ENCODE measurements at regions not wholly inside any gene's neighbourhood (a gene's known extent, or its start where the extent isn't known, plus 50 kb on each side); places are given as distances from the start of the nearest gene placed in this dataset.

DNA sequence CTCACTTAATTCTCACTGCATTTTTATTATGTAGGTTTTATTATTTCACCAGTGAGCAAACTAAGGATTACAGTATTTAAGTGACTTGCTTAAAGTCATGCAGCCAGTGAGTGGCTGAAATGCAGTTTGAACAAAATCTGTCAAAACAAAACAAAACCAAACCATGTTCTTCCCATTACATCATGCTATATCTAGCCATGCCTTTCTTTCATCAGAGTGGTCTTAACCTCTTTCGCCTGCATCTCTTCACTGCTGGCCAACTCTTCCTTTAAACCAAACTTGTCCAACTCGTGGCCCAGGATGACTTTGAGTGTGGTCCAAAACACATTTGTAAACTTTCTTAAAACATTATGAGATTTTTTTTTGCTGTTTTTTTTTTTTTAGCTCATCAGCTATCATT is 223.2 kb downstream of the PCDH7 start:
- no peak for DNase-seq

DNA sequence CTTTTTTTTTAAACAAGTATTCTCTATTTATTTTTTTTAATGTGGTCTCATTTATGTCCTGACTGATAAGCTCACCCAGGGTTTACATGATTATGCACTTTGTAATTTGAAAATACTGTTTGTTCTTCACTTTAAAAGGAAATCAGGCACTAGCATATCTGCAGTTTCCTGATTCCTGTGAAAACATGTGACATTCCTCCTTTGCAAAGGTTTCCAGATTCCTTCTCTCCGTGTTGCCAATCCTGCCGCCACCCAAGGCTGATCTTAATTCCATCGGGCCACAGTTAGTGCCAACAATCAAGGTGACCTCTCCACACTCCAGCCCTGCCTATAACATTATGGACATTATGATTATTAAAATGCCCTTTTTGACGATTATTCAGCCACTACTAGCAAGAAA is 225.4 kb downstream of the PCDH7 start:
- DNase-seq = peak; percentile 50

GRCh38 chr4:30946288-30946687 is 226.1 kb downstream of the PCDH7 start:
- no peak for DNase-seq

GRCh38 chr4:30948653-30949052 is 228.5 kb downstream of the PCDH7 start:
- no peak for DNase-seq

GRCh38 chr4:30950737-30951136 is 230.6 kb downstream of the PCDH7 start:
- peak; percentile 57 for DNase-seq

GRCh38 chr4:30952526-30953219 is 232.5 kb downstream of the PCDH7 start:
- DNase-seq = no peak

GRCh38 chr4:30953799-30954198 is 233.6 kb downstream of the PCDH7 start:
- DNase-seq = no peak

DNA sequence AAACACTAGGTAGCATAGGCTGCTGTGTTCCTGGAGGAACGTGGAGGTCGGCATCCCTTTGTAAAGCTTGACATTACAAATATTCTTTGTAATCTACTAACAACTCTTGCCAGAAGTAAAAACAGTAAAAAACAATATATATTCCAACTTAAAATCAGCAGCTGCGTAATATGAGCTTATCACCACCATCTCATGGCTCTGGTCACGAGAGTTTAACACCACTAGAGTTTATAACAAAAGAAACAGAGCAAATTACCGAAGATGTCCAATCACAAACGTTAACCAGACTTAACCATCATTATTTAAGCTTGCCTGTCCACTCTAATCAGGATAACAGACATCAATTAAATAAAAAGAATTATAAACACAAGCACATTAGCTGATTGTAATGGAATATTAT is 236.7 kb downstream of the PCDH7 start:
- no peak for DNase-seq

DNA sequence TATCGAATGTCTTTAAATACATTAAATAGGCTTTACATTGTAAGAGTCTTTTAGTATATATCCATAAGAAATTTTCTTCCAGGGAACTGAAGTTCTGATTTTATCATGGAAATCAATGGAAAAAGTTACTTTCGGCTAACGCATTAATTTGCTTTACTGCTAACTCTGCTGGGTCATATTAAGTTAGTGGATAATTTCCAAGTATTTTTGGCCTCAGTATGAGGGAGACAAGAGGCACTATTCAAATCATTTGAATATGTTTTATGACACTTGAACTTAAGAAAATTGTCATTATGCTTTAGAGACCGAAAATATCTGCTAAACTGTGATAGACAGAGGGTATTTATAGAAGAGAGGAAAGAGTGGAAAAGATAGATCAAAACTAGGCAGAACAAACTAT is 237.5 kb downstream of the PCDH7 start:
- no peak for DNase-seq

- DNase-seq = no peak
Observed at GRCh38 chr4:30959781-30960485, 239.8 kb downstream of the PCDH7 start.

DNA sequence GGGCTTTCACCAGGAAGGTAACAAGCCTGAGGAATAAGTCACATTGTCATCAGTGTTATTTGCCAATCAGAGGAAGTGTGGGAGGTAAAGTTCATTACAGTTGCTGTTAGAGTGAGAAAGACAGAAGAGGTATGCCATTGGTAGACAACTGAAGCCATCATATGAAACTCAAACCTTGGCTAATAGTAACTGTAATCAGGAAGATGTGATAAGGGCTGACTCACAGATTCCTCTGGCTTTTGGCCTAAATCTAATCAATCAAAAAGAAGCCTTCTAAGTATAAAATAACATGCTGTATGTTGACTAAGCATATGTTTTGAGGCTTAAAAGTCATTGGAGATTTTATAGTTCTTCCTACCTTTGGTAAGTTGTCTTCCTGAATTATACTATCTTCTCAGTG is 242.8 kb downstream of the PCDH7 start:
- DNase-seq = no peak

- DNase-seq = peak; percentile 66
Observed at GRCh38 chr4:30968926-30969325, 248.8 kb downstream of the PCDH7 start.

DNA sequence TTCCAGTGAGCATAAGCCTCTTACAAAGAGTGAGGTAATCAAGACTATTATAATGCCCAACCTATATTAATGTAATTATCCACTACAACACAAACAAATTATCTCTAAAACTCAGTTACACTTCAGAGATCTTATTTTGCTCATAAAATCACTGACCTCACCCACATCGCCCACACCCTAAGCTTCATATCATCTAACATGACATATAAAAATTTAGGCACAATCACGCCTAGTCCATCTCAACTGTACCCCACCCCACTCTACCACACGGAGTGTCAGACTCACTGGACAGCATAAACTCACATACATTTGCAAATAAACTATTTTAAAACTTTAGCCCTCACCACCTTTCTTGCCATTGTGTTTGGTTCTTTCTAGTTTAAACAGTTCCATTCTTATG is 252.4 kb downstream of the PCDH7 start:
- DNase-seq = no peak

GRCh38 chr4:30973993-30974392 is 253.8 kb downstream of the PCDH7 start:
- DNase-seq = no peak

DNA sequence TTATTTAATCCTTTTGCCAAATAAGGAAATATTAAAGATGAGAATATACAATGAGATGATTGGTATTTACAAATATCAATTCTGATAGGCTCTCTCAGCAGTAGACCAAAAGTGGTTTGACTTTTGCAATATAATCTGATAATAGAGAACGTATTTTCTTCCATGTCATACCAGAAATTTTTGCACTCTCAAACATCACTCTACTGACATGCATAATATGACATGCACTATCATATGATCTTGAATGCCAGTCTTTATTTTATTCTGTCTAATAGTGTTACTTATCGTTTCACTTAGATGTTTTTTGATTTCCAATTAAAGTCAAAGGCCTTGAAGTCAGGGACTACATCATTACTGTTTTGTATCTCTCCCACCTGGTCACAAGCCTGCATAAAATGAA is 259.2 kb downstream of the PCDH7 start:
- no peak for DNase-seq

GRCh38 chr4:30989508-30989907 is 269.3 kb downstream of the PCDH7 start:
- no peak for DNase-seq

DNA sequence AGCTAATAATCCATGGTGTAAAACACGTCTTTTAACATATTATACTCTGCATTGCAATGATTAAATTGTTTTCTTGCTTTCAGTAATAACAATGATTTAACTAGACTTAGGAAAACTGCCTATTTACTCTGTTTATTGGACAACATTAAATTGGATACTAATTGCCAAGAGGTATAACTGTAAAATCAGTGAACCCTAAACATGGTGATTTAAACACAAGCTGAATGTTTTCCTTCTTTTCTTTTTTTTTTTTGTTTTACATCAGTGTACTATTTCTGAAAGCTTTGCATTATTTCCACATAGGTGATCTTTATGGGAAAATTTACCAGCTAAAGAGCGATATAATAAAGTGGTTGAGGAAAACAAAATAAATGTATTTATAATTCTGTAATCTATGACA is 276.7 kb downstream of the PCDH7 start:
- DNase-seq = no peak

DNA sequence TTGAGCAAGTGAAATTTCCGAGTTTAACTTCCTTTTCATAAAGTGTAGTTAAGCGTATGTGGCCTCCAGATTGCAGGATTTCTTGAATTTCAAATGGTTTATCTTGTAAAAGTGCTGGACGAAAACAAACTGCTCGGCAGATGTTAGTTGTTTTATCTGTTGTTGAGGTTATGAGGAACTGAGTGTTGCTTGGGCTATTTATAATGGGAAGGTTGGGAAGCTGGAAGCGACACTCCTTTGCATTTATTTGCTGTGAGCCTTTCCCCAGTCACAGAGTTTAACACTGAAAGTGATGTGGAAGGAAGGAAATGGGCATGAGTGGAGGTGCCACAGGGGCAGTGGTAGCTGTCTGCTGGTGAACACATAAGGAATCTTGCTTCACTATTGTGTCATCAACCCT is 284.9 kb downstream of the PCDH7 start:
- no peak for DNase-seq

GRCh38 chr4:31007858-31008257 is 287.7 kb downstream of the PCDH7 start:
- DNase-seq = no peak

- no peak for DNase-seq
Observed at GRCh38 chr4:31009926-31010325, 289.8 kb downstream of the PCDH7 start.

GRCh38 chr4:31015123-31015522 is 295.0 kb downstream of the PCDH7 start:
- DNase-seq = no peak

- DNase-seq = no peak
Observed at GRCh38 chr4:31016322-31017061, 296.3 kb downstream of the PCDH7 start.

GRCh38 chr4:31020363-31020762 is 300.2 kb downstream of the PCDH7 start:
- DNase-seq = no peak

DNA sequence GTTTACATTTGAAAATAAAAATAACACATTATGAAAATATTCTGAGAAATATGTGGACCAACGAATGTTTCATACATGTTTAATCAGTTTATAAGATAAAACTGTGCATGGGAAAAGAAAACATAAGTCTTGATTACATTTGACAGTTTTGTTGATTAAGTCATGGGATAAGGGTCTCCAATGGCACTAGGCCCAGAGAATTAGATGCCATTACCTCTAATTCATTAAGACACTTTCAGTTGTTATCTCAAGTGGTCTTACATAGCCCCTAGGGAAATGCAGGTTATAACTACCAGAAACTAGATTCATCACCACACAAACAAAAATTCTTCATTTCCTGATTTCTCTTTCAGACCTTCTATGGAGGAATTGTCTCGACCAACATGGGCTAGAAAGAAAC is 300.8 kb downstream of the PCDH7 start:
- no peak for DNase-seq

All from islet precursor cell (in vitro differentiated cells).